SK-N-SH (cell line): ENCODE measurements at regions not wholly inside any gene's neighbourhood (a gene's known extent, or its start where the extent isn't known, plus 50 kb on each side); places are given as distances from the start of the nearest gene placed in this dataset.

Experiments used
- CTCF ChIP-seq: fragments of 200-600 bp; sonication (generic); IDR thresholded peaks from 2 replicates; pipeline ENCODE4 v1.6.1; 2017; ENCODE audit warnings: antibody characterized with exemption, mild to moderate bottlenecking, moderate library complexity
- EP300 ChIP-seq, 2 experiments: IDR thresholded peaks; 2 replicates each; pipeline versions ENCODE4 v1.4.0 to v1.6.1; 2012; ENCODE audit warnings: borderline replicate concordance in 1 of 2, low read depth in 1 of 2, low read length in 1 of 2
- POLR2AphosphoS5 ChIP-seq: IDR thresholded peaks from 2 replicates; pipeline ENCODE4 v1.6.1; 2012; ENCODE audit warnings: low read depth, low read length
- RAD21 ChIP-seq: IDR thresholded peaks from 2 replicates; pipeline ENCODE4 v1.6.1; 2012; ENCODE audit warnings: mild to moderate bottlenecking, low read length
- SIN3A ChIP-seq: IDR thresholded peaks from 2 replicates; pipeline ENCODE4 v1.6.1; 2012; ENCODE audit warnings: low read depth, mild to moderate bottlenecking, low read length, moderate library complexity, borderline replicate concordance
- TF ChIP-seq, protein P1 (sequence below): IDR thresholded peaks from 2 replicates; pipeline ENCODE4 v1.4.0; 2012; ENCODE audit warnings: low read depth

DNA sequence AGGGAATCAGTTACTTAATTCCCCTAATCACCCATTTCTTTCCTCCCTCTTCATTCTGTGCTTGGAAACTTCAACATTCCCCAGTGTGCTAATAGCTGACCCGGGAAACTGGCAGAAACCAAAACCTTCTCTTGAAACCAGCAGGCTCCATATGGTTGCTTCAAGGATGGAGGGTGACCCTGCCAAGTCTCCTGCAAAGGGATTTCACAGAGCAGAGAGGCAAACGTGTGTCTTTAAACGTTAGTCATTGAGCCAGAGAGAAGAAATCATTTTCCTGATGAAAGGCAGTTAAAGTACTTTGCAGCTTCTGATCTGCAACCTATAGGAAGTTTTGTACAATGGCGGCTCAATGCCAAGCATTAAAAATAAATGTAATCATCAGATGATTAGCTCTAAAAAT is 220.9 kb downstream of the POU4F1 start:
- TF ChIP-seq POLR2AphosphoS5 = no peak
- no peak for TF ChIP-seq SIN3A
- no peak for TF ChIP-seq CTCF
- no peak for TF ChIP-seq EP300 (IDR thresholded peaks at IDR 0.05; ENCODE audit: borderline replicate concordance in 1 of 2, low read depth in 1 of 2, low read length in 1 of 2)
- TF ChIP-seq, protein P1, sequence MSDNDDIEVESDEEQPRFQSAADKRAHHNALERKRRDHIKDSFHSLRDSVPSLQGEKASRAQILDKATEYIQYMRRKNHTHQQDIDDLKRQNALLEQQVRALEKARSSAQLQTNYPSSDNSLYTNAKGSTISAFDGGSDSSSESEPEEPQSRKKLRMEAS = no peak
- TF ChIP-seq RAD21 = no peak
